AG08396 (cell line): ENCODE measurements at regions not wholly inside any gene's neighbourhood (a gene's known extent, or its start where the extent isn't known, plus 50 kb on each side); places are given as distances from the start of the nearest gene placed in this dataset.

Experiments
- DNase-seq: peaks from one replicate; pipeline ENCODE4 v3.0.0; 2012; ENCODE audit warnings: low spot score, mixed read lengths

GRCh38 chrX:149274516-149275105 lies 230.5 kb downstream of the IDS start:
- DNase-seq, result no peak

DNA sequence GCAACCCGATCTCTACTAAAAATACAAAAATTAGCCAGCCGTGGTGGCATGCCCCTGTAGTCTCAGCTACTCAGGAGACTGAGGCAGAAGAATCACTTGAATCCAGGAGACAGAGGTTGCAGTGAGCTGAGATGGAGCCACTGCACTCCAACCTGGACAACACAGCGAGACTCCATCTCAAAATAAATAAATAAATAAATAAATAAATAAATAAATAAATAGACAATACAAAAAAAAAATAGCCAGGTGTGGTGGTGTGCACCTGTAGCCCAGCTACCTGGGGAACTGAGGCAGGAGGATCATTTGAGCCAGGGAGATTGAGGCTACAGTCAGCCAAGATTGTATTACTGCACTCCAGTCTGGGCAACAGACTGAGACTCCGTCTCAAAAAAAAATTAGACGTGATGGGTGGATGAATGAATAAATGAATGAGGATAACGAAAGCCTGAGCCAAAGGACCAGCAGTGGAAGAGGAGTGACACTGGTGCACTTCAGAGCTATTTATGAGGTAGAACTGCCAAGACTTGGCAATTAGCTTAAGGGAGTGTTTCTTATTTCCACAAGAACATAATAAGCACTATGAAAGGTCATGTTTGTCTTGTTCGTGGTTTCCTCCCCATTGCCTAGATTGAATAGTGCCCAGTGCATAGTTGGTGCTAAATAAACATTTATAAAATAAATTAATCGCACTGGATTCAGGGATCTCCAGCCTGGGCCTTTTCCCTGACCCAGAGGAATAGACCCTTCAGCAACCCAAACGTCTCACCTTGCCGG lies 232.2 kb downstream of the IDS start:
- no peak for DNase-seq

GRCh38 chrX:149267878-149268813 lies 237.0 kb downstream of the IDS start:
- no peak for DNase-seq

DNA sequence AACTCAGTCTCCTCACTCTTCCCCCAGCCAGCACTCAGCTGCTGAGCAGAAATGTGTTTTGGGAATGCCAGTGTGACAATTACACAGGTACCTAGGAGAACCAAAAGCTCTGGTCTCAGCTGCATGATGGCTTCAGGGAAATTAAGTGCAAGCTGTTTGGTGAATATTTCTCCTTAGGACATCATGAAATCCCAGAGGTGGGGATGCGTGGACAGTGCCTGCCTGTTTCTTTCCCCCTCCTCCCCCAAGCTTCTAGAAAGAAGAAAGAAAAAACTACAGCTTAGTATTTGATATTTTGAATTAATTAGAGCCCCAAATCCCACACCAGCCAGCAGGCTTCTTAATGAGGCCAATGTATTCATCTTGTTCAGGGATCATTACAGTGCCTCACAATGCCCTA lies 243.0 kb downstream of the IDS start:
- DNase-seq, result no peak

DNA sequence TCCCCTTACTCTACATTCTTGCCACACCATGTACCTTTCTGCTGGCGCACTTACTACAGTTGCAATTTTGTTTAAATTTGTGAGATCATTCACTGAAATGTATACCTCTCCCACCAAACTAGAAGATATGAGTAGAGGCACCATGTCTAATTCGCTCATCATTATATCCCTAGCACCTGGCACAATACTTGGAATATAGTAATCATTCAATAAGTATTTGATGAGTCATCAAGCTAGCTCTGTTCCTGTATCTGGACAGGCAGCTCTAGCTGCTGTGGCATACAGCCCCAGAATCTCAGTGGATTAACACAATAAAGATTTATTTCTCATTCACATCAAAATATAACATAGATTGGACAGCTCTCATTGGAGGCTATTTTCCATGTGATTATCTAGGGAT lies 245.9 kb downstream of the IDS start:
- DNase-seq, result no peak

DNA sequence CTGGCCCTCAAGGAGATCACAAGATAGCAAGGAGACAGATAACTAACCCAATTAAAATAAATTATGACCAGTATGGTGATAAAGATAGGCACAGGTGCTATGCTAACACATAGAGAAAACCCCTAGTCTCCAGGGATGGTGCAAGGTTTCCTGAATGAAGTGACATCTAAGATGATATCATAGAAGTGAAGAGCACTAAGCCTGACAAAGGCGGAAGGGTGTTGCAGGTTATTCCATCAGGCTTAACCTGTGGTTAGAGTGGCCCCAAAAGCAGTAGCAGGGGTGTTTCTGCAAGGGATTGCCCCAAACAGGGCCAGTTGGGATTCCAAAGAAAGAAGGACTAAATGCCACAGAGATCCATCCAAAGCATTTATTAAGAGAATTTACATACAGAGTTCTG lies 249.2 kb downstream of the IDS start:
- no peak for DNase-seq

DNA sequence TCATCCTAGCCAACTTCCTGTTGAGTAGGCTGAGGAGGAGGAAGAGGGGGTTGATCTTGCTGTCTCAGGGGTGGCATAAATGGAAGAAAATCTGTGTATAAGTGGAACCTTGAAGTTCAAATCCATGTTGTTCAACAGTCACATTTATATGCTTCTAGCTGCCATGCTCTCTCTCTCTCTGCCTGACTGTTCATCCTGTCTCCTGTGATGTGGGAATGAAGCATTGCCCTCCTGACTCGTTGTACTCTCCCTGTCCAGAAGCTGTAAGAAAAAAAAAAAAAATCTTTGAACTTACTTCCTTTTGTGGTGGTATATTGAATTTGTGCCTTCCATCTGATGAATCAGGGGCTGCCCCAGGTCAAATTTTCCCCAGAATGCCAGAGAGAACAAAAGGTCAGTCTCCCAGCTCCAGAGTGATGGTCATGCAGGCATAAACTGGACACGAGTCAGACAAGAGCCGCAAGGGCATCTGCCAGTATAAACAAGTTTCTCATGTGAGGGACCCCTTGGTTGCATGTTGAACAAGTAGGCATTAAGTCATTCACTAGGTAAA lies 257.0 kb downstream of the IDS start:
- DNase-seq, result no peak

DNA sequence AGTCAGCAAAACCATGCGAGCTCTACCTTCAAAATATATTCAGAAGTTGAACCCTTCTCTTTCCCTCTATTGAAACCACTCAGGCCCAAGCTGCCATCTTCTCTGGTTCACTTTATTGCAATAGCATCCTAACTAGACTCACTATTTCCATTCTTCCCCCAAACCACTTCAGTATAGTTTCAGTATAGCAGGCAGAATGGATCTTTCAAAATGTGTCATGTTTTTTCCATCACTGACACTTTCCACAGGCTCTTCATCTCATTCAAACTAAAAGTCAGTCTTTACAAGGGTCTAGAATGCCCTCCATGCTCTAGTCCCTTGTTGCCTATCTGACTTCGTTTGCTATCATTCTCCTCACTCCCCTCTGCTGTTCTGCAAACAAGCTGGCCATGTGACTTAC lies 274.4 kb downstream of the IDS start:
- DNase-seq, result no peak

GRCh38 chrX:149223854-149224253 lies 281.3 kb downstream of the IDS start:
- no peak for DNase-seq

GRCh38 chrX:149222040-149222439 lies 283.1 kb downstream of the IDS start:
- DNase-seq, result no peak

DNA sequence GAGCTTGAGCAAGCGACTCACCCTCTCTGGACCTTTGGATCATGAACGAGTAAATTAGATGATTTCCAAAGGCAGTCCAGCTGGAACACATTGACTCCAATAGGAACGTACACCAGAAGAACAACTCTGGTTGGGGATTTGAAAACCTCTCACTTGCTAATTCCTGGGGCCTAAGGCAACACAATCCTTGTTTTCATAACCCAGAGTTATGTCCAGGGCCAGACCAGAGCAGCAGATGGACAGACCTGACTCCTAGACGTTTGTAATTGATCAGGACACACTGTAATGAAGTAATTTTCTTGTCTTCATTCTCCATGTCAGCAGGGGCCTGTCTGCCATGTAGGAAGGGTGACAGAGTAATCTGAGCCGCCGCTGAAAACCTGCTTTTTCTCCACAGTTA lies 283.9 kb downstream of the IDS start:
- no peak for DNase-seq

DNA sequence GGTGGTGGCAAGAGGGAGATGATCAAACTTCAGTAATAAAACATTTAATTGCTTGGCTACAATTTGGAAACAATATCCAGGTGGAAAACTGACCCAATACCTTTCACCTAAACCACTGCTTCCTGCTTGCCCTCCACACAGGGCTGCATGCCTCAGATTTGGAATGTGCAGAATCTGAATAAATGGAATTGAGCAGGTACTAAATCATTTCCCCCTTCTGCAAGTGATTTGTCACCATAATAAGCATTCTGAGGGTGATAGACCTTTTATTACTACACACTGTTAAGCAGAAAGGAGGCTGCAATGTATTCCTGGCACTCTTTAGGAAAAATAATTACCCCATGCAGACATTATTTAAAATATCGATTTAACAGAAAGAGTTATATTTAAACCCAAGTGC lies 291.8 kb downstream of the IDS start:
- no peak for DNase-seq

DNA sequence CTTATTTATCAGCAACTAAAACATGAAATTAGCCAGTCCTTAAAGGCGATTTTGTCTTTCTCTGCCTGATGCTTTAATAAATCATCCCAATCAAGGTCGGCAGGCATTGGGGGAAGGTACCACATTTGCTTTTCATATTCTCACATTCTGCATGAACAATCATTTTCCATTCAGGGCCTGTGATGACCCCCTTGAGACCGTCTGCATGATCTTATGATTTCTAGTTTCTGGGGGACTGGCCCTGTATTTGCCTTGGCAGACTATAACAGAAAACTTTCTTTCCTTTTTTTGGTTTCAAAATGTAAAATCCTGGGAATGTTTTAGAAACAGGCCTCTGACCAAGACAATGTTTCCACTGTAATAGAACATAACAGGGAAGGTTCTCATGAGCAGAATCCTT lies 296.8 kb downstream of the IDS start:
- no peak for DNase-seq

GRCh38 chrX:149207518-149207917 lies 297.6 kb downstream of the IDS start:
- DNase-seq, result no peak

GRCh38 chrX:149205937-149206336 lies 299.2 kb downstream of the IDS start:
- DNase-seq, result no peak

DNA sequence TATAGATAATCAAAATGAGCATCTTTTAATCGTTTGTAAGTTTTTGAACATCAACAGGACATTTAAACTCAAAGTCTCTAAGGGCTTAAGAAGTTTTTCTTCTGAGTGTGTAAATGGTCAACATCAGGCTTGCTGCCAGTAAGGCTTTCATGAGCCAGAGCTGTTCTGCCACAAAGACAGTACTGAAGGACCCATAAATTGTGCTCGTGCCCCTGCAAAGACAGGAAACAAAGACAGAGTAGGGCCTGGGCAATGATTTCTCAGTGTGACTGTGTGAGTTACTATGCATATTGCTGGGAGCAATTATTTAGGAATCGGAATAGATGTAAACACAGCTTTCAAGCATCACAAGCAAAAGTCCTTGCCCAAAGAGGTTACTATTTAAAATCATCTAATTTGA lies 300.0 kb downstream of the IDS start:
- no peak for DNase-seq

DNA sequence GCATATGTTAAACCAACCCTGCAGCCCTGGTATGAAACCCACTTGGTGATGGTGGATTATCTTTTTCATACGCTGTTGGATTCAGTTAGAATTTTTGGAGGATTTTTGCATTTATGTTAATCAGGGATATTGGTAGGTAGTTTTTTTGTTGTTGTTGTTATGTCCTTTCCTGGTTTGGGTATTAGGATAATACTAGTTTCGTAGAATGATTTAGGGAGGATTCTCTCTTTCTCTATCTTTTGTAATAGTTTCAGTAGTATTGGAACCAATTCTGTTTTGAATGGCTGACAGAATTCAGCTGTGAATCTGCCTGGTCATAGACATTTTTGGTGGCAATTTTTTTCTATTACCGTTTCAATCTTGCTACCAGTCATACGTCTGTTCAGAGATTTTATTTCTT lies 305.4 kb downstream of the IDS start:
- no peak for DNase-seq

DNA sequence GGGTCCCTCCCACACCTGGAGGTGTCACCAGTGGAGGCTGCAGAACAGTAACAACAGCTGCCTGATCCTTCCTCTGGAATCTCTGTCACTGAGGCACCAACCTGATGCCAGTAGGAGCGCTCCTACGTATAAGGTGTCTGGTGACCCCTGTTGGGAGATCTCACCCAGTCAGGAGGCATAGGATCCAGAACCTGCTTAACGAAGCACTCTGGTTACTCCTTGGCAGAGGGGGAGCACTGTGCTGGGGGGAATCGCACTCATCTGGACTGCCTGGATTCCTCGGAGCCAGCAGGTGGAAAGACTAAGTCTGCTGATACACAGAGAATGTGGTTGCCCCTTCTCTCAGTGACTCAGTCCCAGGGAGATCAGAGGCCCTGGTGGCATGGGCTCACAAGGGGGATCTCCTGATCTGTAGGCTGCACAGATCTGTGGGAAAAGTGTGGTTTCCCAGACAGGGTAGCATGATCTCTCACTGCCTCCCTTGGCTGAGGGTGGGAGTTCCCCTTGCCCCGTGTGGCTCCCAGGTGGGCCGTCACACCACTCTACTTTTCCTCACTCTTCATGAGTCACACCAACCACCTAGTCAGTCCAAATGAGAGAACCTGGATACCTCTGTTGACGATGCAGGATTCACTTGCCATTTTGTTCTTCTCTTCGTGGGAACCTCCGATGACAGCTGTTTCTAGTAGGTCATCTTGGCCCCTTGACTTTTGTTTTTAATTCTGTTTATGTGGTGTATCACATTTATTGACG lies 305.9 kb downstream of the IDS start:
- no peak for DNase-seq

- DNase-seq, result no peak
Observed at GRCh38 chrX:149185087-149185486, 320.0 kb downstream of the IDS start.

DNA sequence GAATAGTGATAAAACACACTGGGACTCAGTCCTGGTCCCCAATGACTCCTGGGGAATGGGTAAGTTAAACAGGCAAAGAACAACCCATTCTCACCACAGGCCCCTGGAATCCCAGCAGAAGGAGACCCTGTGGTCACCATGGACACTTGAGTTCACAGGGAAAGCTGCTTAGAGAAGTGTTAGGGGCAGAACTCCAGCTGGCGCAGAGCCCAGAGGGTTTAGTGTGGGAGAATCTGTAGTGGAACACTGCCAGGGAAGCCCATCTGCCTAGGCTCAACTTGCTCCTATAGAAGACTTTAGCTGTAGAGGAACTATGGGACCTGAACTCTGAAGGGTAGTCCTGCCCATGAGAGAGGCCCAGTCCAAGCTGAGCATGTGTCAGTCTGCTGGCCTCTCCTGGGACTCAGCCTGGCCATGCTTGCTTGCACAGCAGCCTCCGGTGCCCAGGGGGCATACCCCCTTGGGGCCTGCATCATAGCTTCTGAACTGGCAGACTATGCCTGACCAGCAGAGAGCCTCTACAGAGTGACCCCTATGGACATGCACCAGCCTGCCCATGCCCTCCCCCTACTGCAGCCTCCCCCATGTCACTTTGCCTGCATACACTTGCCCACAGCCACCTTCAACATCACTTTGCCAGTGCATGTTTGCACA lies 343.5 kb downstream of the IDS start:
- DNase-seq, result no peak

GRCh38 chrX:149157976-149158375 lies 347.1 kb downstream of the IDS start:
- no peak for DNase-seq
